ENCODE measurements at regions not wholly inside any gene's neighbourhood (a gene's known extent, or its start where the extent isn't known, plus 50 kb on each side); places are given as distances from the start of the nearest gene placed in this dataset.

- no peak for DNase-seq (ENCODE audit: insufficient read length, low spot score)
Measured at GRCh38 chr6:114445846-114446245, 103.0 kb upstream of the HS3ST5 start.

DNA sequence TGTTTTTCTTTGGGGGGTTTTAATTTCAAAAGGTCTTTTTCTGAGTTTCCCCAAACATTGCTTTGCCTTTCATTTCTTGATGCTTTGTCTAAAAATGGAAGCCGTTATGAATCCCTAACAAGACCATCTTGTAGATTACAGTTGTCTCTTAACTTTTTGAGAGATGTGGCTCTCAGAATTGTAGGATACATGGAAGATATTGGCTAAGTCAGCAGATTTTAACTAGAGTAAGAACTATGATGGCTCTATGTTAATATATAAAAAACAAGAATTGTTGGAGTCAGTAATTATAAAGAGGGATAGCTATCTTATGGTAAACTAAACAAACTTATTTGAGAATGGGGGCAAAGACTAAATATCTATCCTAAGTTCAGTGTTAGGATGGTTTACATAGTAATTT is 96.6 kb upstream of the HS3ST5 start:
- no peak for TF ChIP-seq POLR2A (IDR thresholded peaks at IDR 0.05; ENCODE audit: low read depth, low read length)
- DNase-seq (ENCODE audit: insufficient read length, low spot score) (no peak), FAIRE-seq (no peak)

More at GRCh38 chr6:114445846-114446245, 103.0 kb upstream of the HS3ST5 start:
- TF ChIP-seq POLR2A (IDR thresholded peaks at IDR 0.05; ENCODE audit: low read depth, low read length) = no peak
- FAIRE-seq = no peak

DNA sequence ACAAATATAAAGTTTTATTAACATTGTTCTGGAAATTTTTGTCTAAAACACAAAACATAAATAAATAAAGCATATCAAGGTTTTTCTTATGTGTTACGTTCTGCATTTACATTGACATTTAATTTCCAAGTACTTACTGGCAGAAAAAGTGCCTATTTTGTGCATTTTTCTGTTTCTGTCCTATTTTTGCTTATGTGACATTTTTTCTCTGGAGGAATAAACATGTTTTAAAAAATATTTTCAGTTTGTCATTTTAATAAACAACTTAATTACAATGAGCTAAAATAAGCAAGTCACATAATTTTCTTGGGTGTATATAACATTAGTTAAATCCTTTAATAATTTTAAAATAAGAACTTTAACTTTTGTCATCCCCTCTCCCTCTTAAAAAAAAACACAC is 94.4 kb upstream of the HS3ST5 start:
- no peak for DNase-seq (ENCODE audit: insufficient read length, low spot score)
- no peak for FAIRE-seq
- no peak for TF ChIP-seq POLR2A (IDR thresholded peaks at IDR 0.05; ENCODE audit: low read depth, low read length)

DNA sequence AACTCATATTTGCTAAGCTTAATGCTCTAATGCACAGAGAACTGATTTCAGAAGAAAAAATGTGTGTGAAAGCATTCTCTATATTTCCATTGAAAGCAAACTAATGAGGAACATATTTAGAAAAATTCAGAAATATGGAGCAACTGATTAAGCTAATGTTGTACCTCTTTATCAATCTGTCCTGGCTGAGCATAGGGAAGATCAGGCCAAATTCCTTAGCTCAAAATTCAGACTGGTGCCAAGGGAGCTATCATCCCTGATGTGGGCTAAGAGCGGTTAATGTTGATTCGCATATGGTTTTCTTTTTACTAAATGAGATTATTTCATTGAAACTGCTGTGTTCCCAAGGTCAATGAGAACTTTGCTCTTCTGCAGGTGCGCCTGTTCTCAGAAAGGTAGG is 93.9 kb upstream of the HS3ST5 start:
- FAIRE-seq = no peak
- DNase-seq (ENCODE audit: insufficient read length, low spot score) = no peak

DNA sequence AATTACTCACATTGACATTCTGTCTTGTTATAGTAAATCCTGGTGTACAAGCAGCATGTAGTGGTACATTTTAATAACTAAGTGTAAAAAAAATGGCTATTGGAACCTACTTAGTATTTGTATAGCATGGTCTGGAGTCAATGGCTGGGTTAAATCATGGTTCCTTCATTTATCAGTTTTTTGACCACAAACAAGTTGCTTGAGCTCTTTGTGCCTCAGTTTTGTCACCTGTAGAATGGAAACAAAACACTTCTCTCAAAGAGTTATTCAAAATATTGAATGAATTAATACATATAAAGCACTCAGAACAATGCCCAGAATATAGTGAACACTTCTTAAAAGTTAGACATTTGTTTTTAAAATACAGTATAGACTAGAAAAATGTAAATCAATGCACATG is 93.2 kb upstream of the HS3ST5 start:
- TF ChIP-seq POLR2A (IDR thresholded peaks at IDR 0.05; ENCODE audit: low read depth, low read length) = no peak
- DNase-seq (ENCODE audit: insufficient read length, low spot score) = no peak
- no peak for FAIRE-seq

More for the DNA sequence above, 93.9 kb upstream of the HS3ST5 start:
- TF ChIP-seq POLR2A (IDR thresholded peaks at IDR 0.05; ENCODE audit: low read depth, low read length) = no peak

- DNase-seq (ENCODE audit: insufficient read length, low spot score) = no peak
- FAIRE-seq = no peak
- no peak for TF ChIP-seq POLR2A (IDR thresholded peaks at IDR 0.05; ENCODE audit: low read depth, low read length)
Measured at GRCh38 chr6:114432400-114432799, 89.6 kb upstream of the HS3ST5 start.

- DNase-seq (ENCODE audit: insufficient read length, low spot score) (no peak), FAIRE-seq (no peak)
- TF ChIP-seq POLR2A (IDR thresholded peaks at IDR 0.05; ENCODE audit: low read depth, low read length) = no peak
Measured at GRCh38 chr6:114431641-114432040, 88.8 kb upstream of the HS3ST5 start.

DNA sequence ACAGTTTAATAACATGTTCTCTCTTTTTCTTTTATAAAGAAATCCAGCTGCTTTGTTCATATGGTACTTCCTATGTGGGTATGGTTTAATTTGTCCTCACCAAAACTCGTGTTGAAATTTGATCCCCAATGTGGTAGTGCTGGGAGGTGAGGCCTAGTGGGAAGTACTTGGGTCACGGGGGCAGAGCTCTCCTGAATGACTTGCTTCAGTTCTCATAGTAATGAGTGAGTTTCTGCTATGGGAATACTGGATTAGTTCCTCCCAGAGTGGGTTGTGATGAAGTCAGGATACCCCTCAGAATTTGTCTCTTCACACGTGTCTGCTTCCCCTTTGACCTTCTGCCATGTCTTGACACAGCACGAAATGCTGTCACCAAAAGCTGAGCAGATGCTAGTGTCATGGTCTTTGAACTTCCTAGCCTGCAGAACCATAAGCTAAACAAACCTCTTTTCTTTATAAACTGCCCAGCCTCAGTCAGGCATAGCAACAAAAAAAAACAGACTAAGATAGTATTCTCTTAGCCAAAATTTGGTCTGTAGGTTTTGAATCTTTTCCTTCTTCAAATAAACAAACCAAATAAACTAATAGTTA is 87.8 kb upstream of the HS3ST5 start:
- TF ChIP-seq POLR2A (IDR thresholded peaks at IDR 0.05; ENCODE audit: low read depth, low read length) = no peak
- FAIRE-seq (no peak), DNase-seq (ENCODE audit: insufficient read length, low spot score) (no peak)

- no peak for DNase-seq (ENCODE audit: insufficient read length, low spot score)
- FAIRE-seq = no peak
- TF ChIP-seq POLR2A (IDR thresholded peaks at IDR 0.05; ENCODE audit: low read depth, low read length) = no peak
Measured at GRCh38 chr6:114428341-114428740, 85.5 kb upstream of the HS3ST5 start.

GRCh38 chr6:114421199-114421598 is 78.4 kb upstream of the HS3ST5 start:
- no peak for FAIRE-seq
- TF ChIP-seq POLR2A (IDR thresholded peaks at IDR 0.05; ENCODE audit: low read depth, low read length) = no peak

GRCh38 chr6:114419175-114419574 is 76.4 kb upstream of the HS3ST5 start:
- no peak for DNase-seq (ENCODE audit: insufficient read length, low spot score)
- no peak for FAIRE-seq
- no peak for TF ChIP-seq POLR2A (IDR thresholded peaks at IDR 0.05; ENCODE audit: low read depth, low read length)

More at GRCh38 chr6:114421199-114421598, 78.4 kb upstream of the HS3ST5 start:
- no peak for DNase-seq (ENCODE audit: insufficient read length, low spot score)

GRCh38 chr6:114418304-114418972 is 75.6 kb upstream of the HS3ST5 start:
- TF ChIP-seq POLR2A (IDR thresholded peaks at IDR 0.05; ENCODE audit: low read depth, low read length) = no peak
- DNase-seq (ENCODE audit: insufficient read length, low spot score) (no peak), FAIRE-seq (no peak)

DNA sequence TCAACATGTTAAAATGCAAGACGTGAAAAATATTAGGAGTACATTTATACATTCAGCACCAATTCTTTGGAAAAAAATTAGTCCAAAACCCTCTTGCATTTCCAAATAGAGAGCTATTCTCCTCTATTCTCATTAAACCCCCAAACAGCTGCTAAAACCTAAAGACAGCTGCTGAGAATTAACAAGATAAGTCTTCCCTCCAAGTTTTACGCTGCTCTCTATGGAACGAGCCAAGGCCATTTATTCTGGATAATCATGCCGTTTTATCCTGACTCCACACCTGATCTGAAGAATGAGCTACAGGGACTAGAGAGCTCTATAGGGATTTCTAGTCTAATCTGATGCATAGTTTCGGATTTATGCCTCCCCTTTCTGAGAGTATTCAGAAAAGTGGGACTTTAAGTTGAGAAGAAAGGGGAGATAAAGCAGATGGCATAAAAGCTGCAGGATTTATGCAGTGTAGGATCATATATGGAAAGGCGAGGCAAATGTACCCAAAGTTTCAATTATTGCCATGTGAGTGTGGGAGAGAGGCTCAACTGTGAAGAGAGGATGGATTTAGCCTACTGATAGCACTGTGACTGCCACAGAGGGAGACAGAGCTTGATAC is 64.7 kb upstream of the HS3ST5 start:
- FAIRE-seq (no peak), DNase-seq (ENCODE audit: insufficient read length, low spot score) (no peak)
- TF ChIP-seq POLR2A (IDR thresholded peaks at IDR 0.05; ENCODE audit: low read depth, low read length) = no peak

DNA sequence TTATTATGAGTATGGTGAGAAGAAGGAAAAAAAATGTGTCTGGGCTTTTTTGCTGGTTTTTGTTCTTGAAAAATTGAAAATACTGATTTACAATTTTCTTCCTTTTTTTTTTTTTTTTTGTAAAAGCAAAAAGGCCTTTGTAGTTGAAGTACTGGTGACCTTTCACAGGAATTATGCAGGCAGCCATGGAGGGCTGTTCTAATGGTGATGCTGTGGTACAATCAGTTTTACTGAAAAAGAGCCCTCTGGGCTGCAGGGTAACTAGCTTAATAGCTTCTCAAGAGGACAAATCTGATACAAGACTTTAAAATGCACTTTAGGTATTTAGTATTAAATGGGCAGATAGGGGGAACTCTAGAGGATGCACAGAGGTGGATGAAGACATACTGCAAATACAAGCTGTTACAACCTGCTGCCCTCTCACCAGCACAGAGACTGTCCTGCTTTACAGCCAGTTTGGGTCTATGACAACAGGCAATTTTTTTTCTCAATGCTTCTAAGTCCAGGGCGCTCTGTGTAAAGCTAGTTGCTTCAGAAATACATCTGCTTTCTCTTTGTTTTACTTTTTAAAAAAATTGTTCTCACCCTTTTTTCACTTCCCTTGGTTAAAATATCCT is 61.6 kb upstream of the HS3ST5 start:
- FAIRE-seq = no peak
- no peak for DNase-seq (ENCODE audit: insufficient read length, low spot score)
- TF ChIP-seq POLR2A (IDR thresholded peaks at IDR 0.05; ENCODE audit: low read depth, low read length) = no peak
